ENCODE measurements at regions not wholly inside any gene's neighbourhood (a gene's known extent, or its start where the extent isn't known, plus 50 kb on each side); places are given as distances from the start of the nearest gene placed in this dataset.
"Not testable (repeated sequence)": the region's sequence is repeated elsewhere in the genome, so short reads cannot be mapped to it uniquely, and the experiment has no call there.

- H3K4me3 Mint-ChIP-seq; H3K27ac Mint-ChIP-seq; DNase-seq (ENCODE audit: low spot score); H3K36me3 Mint-ChIP-seq; ATAC-seq; H3K27me3 Mint-ChIP-seq; H3K9me3 Mint-ChIP-seq; H3K4me1 Mint-ChIP-seq (ENCODE audit: low read depth in 2 of 2): not testable (repeated sequence)
These were observed 283.5 kb downstream of the SOX4 start for GRCh38 chr6:21877037-21877436.

- H3K4me1 Mint-ChIP-seq (ENCODE audit: low read depth in 2 of 2); H3K9me3 Mint-ChIP-seq; H3K27ac Mint-ChIP-seq; H3K4me3 Mint-ChIP-seq; H3K36me3 Mint-ChIP-seq; ATAC-seq; H3K27me3 Mint-ChIP-seq; DNase-seq (ENCODE audit: low spot score): not testable (repeated sequence)
These were observed 286.7 kb downstream of the SOX4 start for GRCh38 chr6:21880249-21880648.

DNA sequence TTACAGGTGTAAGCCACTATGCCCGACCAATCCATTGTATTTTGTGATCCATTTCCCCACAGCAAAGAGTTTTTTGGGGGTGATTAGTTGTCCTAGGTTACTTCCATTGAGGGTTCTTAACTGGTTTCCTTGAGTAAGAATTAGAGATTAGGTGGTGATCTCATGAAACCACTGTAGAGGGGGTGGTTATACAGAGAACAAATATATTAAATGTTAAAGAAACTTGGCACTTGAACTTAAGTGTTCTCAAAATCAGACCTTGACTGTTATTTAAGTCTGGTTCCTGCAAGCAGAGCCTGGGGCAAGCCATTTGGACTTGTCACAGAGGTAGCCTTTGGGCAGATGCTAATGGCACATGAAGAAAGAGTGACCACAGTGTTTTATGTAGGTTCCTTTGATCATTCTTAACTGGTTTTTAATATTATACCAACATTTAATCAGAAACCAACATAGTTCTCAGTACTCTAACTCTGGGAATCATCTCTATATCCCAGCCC lies 288.5 kb downstream of the SOX4 start:
- no peaks in the 10 kb centered on the region for H3K4me1 Mint-ChIP-seq (ENCODE audit: low read depth in 2 of 2)
- H3K9me3 Mint-ChIP-seq, result peaks cover 5% of the 10 kb centered on the region
- no peak overlapping the region for H3K4me3 Mint-ChIP-seq
- H3K27me3 Mint-ChIP-seq, result no peaks in the 10 kb centered on the region
- DNase-seq (ENCODE audit: low spot score) (no peak), ATAC-seq (no peak)
- no peak overlapping the region for H3K27ac Mint-ChIP-seq
- no peaks in the 10 kb centered on the region for H3K36me3 Mint-ChIP-seq

- Mint-ChIP-seq H3K9me3 (peaks cover 3% of the 10 kb centered on the region), H3K4me1 (ENCODE audit: low read depth in 2 of 2) (no peaks in the 10 kb centered on the region), H3K4me3 (no peak overlapping the region), H3K27ac (no peak overlapping the region), H3K27me3 (no peaks in the 10 kb centered on the region), H3K36me3 (no peaks in the 10 kb centered on the region)
- no peak for DNase-seq (ENCODE audit: low spot score)
- no peak for ATAC-seq
These were observed 290.2 kb downstream of the SOX4 start for GRCh38 chr6:21883595-21884328.

DNA sequence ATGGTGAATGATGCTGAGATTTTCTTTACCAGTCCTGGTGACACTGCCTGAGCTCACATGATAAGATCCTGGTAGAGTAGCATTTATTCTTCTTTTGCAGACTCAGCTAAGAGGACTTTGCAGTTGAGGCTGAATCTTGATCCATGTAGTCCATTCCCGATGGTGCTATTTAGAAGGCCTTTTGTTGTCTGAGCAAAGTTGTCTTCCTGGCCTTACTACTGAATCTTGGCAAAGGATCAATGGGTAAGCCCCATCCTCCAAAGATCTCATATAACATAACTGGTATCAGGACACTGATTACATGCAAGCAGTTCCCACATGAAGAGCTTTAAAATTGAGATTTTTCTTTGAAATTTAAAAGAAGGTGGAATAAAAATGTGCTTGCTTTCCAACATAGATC lies 291.6 kb downstream of the SOX4 start:
- Mint-ChIP-seq H3K27ac (no peak overlapping the region), H3K4me1 (ENCODE audit: low read depth in 2 of 2) (no peaks in the 10 kb centered on the region), H3K4me3 (no peak overlapping the region), H3K9me3 (peaks cover 3% of the 10 kb centered on the region), H3K36me3 (no peaks in the 10 kb centered on the region), H3K27me3 (no peaks in the 10 kb centered on the region)
- no peak for ATAC-seq
- DNase-seq (ENCODE audit: low spot score), result no peak

DNA sequence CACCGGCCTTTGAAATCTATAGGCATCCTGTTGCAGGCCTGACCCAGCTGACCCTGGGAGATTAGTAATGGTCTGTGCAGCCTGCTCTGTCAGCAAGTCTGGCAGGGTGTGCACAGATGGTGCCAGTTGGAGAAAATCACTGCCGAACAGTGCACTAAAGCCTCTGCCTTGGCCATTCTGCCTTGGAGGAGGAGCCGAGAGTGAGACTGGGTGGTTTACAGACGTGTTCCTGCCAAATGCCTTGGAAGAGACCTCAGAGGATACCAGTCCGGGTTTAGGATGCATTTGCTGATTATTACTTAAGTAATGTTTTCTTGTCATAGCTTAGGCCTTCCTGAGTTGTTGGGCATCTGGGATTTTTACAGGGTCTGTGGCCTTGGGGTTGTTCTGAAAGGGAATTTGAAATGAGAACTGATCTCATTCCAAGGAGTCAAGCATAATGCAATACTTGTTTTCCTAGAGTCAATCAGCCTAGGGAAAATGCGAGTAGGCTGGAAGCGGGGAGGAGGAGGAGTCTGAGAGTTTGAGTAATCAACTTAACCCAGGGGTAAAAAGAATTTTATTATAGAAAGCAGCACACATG lies 292.1 kb downstream of the SOX4 start:
- ATAC-seq (no peak), DNase-seq (ENCODE audit: low spot score) (no peak)
- no peaks in the 10 kb centered on the region for H3K36me3 Mint-ChIP-seq
- no peaks in the 10 kb centered on the region for H3K4me1 Mint-ChIP-seq (ENCODE audit: low read depth in 2 of 2)
- peaks cover 3% of the 10 kb centered on the region for H3K9me3 Mint-ChIP-seq
- H3K4me3 Mint-ChIP-seq, result no peak overlapping the region
- no peaks in the 10 kb centered on the region for H3K27me3 Mint-ChIP-seq
- H3K27ac Mint-ChIP-seq, result no peak overlapping the region

- Mint-ChIP-seq H3K4me1 (ENCODE audit: low read depth in 2 of 2) (no peaks in the 10 kb centered on the region), H3K9me3 (no peaks in the 10 kb centered on the region), H3K27ac (no peak overlapping the region), H3K4me3 (no peak overlapping the region), H3K27me3 (no peaks in the 10 kb centered on the region), H3K36me3 (no peaks in the 10 kb centered on the region)
- DNase-seq (ENCODE audit: low spot score) (no peak), ATAC-seq (no peak)
These were observed 293.1 kb downstream of the SOX4 start for GRCh38 chr6:21886542-21887151.

GRCh38 chr6:21887231-21888185 lies 294.0 kb downstream of the SOX4 start:
- ATAC-seq, result no peak
- Mint-ChIP-seq H3K27ac (no peak overlapping the region), H3K4me1 (ENCODE audit: low read depth in 2 of 2) (no peaks in the 10 kb centered on the region)

GRCh38 chr6:21891080-21891479 lies 297.5 kb downstream of the SOX4 start:
- Mint-ChIP-seq H3K36me3 (no peaks in the 10 kb centered on the region), H3K27me3 (no peaks in the 10 kb centered on the region), H3K4me3 (no peak overlapping the region), H3K4me1 (ENCODE audit: low read depth in 2 of 2) (no peaks in the 10 kb centered on the region), H3K9me3 (peaks cover 2% of the 10 kb centered on the region), H3K27ac (no peak overlapping the region)
- no peak for DNase-seq (ENCODE audit: low spot score)
- no peak for ATAC-seq

More at GRCh38 chr6:21887231-21888185, 294.0 kb downstream of the SOX4 start:
- Mint-ChIP-seq H3K4me3 (no peak overlapping the region), H3K36me3 (no peaks in the 10 kb centered on the region), H3K27me3 (no peaks in the 10 kb centered on the region), H3K9me3 (no peaks in the 10 kb centered on the region)
- no peak for DNase-seq (ENCODE audit: low spot score)

- no peaks in the 10 kb centered on the region for H3K4me1 Mint-ChIP-seq (ENCODE audit: low read depth in 2 of 2)
- no peak for DNase-seq (ENCODE audit: low spot score)
- no peak overlapping the region for H3K4me3 Mint-ChIP-seq
- no peaks in the 10 kb centered on the region for H3K36me3 Mint-ChIP-seq
- peaks cover 2% of the 10 kb centered on the region for H3K9me3 Mint-ChIP-seq
- no peak for ATAC-seq
- H3K27ac Mint-ChIP-seq, result no peak overlapping the region
- no peaks in the 10 kb centered on the region for H3K27me3 Mint-ChIP-seq
These were observed 300.2 kb downstream of the SOX4 start for GRCh38 chr6:21893793-21894192.

- DNase-seq (ENCODE audit: low spot score) (no peak), ATAC-seq (no peak)
- no peak overlapping the region for H3K4me3 Mint-ChIP-seq
- H3K27ac Mint-ChIP-seq, result no peak overlapping the region
- peaks cover 2% of the 10 kb centered on the region for H3K9me3 Mint-ChIP-seq
- H3K36me3 Mint-ChIP-seq, result no peaks in the 10 kb centered on the region
- H3K4me1 Mint-ChIP-seq (ENCODE audit: low read depth in 2 of 2), result no peaks in the 10 kb centered on the region
- H3K27me3 Mint-ChIP-seq, result no peaks in the 10 kb centered on the region
These were observed 302.0 kb downstream of the SOX4 start for GRCh38 chr6:21895555-21895954.

DNA sequence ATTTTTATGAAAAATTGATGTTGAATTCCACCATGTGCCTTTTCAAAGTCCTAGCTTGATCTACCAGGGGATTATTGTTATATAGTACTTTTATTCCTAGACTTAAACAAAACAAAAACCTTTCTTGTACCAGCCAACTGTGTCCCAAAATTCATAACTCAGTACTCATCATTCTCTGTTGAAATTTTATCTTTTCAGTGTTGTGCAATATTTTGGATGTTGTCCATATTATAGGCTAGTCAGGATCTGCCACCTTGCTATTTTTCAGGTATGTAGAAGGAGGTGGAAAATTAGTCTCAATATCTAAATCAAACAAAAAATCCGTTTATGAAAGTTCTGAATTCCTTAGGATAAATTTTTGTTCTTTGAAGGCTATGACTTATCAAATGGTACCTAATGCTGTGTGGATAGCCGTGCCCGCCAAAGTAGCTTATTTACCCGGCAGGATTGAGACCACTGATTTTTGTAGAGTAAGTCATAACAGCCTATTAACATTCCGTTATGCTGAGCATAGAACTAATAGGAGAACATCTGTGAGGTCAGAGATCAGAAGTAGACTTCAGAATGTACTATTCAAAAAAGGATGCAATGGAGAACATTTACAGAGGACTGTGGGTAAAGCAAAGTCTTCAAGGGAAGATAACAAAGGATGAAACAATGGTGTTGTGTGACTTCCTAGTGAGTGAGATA lies 304.7 kb downstream of the SOX4 start:
- Mint-ChIP-seq H3K4me3 (no peak overlapping the region), H3K4me1 (ENCODE audit: low read depth in 2 of 2) (no peaks in the 10 kb centered on the region), H3K9me3 (peaks cover 2% of the 10 kb centered on the region), H3K36me3 (no peaks in the 10 kb centered on the region), H3K27me3 (no peaks in the 10 kb centered on the region), H3K27ac (no peak overlapping the region)
- DNase-seq (ENCODE audit: low spot score), result no peak
- ATAC-seq, result no peak

DNA sequence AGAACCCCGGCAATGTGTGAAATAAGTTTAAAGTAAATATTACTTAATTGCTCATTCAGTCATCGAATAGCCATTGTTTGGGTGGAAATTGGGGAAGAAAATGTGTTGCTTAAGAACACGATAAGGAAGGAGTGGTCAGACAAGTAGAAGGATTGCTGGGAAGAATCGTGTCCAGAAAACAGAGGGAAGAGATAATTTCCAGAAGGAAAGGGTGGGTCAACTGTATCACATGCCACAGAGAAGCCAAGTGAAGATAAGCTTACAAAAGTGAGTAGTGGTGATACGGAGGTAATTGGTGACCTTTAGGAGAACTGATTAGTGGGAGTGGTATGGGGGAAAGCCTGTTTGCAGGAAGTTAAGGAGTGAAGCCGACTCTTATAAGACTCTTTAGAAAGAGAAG lies 306.2 kb downstream of the SOX4 start:
- DNase-seq (ENCODE audit: low spot score), result no peak
- Mint-ChIP-seq H3K9me3 (no peaks in the 10 kb centered on the region), H3K27ac (no peak overlapping the region), H3K4me3 (no peak overlapping the region), H3K27me3 (no peaks in the 10 kb centered on the region), H3K36me3 (no peaks in the 10 kb centered on the region), H3K4me1 (ENCODE audit: low read depth in 2 of 2) (no peaks in the 10 kb centered on the region)
- ATAC-seq, result no peak

Data from natural killer cell treated with Interleukin-12 subunit alpha and Interleukin-12 subunit beta and Interleukin-15 and Interleukin-18, amount 100 ng/mL, for 72 hours (primary cell).